Hepatocyte (in vitro differentiated cells): ENCODE measurements at regions not wholly inside any gene's neighbourhood (a gene's known extent, or its start where the extent isn't known, plus 50 kb on each side); places are given as distances from the start of the nearest gene placed in this dataset.

Experiments
- DNase-seq: peaks from one replicate; pipeline ENCODE4 v3.0.0-alpha.2; 2016; ENCODE audit warnings: low spot score
- H2AFZ ChIP-seq: fragments of 200-600 bp; sonication (generic); 2 replicates; pipeline ENCODE4 v1.6.0; 2016; ENCODE audit warnings: antibody characterized with exemption, mild to moderate bottlenecking
- H3K27ac ChIP-seq: fragments of 200-600 bp; sonication (generic); 2 replicates; pipeline ENCODE4 v1.5.1; 2016; ENCODE audit warnings: mild to moderate bottlenecking
- H3K27me3 ChIP-seq: fragments of 200-600 bp; sonication (generic); 2 replicates; pipeline ENCODE4 v1.6.1; 2016
- H3K36me3 ChIP-seq: fragments of 200-600 bp; sonication (generic); replicated peaks from 2 replicates; pipeline ENCODE4 v1.5.1; 2016; ENCODE audit warnings: low read depth; ENCODE audit not compliant: insufficient read depth
- H3K4me1 ChIP-seq: fragments of 200-600 bp; sonication (generic); 2 replicates; pipeline ENCODE4 v1.5.1; 2016; ENCODE audit warnings: mild to moderate bottlenecking, moderate library complexity; ENCODE audit not compliant: insufficient read depth
- H3K4me2 ChIP-seq: fragments of 200-600 bp; sonication (generic); 2 replicates; pipeline ENCODE4 v1.6.0; 2016
- H3K4me3 ChIP-seq: fragments of 200-600 bp; sonication (generic); 2 replicates; pipeline ENCODE4 v1.5.1; 2016; ENCODE audit warnings: mild to moderate bottlenecking
- H3K79me2 ChIP-seq: fragments of 200-600 bp; sonication (generic); 2 replicates; pipeline ENCODE4 v1.6.0; 2017; ENCODE audit warnings: mild to moderate bottlenecking
- H3K9me2 ChIP-seq: fragments of 200-600 bp; sonication (generic); replicated peaks from 2 replicates; pipeline ENCODE4 v1.6.0; 2017; ENCODE audit warnings: mild to moderate bottlenecking; ENCODE audit not compliant: insufficient read depth
- H3K9me3 ChIP-seq: fragments of 200-600 bp; sonication (generic); 2 replicates; pipeline ENCODE4 v1.5.1; 2016; ENCODE audit warnings: low read depth, mild to moderate bottlenecking
- H4K20me1 ChIP-seq: fragments of 200-600 bp; sonication (generic); 2 replicates; pipeline ENCODE4 v1.6.0; 2016; ENCODE audit warnings: mild to moderate bottlenecking; ENCODE audit not compliant: insufficient read depth, poor library complexity, severe bottlenecking
- EZH2 ChIP-seq: fragments of 200-600 bp; sonication (generic); IDR thresholded peaks from 2 replicates; pipeline ENCODE4 v1.6.1; 2016; ENCODE audit warnings: antibody characterized with exemption, mild to moderate bottlenecking, borderline replicate concordance
- EZH2phosphoT487 ChIP-seq: fragments of 200-600 bp; sonication (generic); IDR thresholded peaks from one replicate; pipeline ENCODE4 v1.6.1; 2018; ENCODE audit warnings: antibody characterized with exemption, mild to moderate bottlenecking, low read depth, moderate library complexity; ENCODE audit not compliant: unreplicated experiment, severe bottlenecking
- WGBS: methylation state at CpG from one replicate; pipeline ENCODE4 v1.1.6; 2016; ENCODE audit warnings: low lambda C conversion rate; ENCODE audit errors: missing lambda C conversion rate; 5-methylcytosine and 5-hydroxymethylcytosine counted together
- TF ChIP-seq, protein P1 (sequence below): fragments of 200-600 bp; sonication (generic); IDR thresholded peaks from 2 replicates; pipeline ENCODE4 v1.5.1; 2016; ENCODE audit warnings: antibody characterized with exemption, mild to moderate bottlenecking; ENCODE audit not compliant: poor library complexity

DNA sequence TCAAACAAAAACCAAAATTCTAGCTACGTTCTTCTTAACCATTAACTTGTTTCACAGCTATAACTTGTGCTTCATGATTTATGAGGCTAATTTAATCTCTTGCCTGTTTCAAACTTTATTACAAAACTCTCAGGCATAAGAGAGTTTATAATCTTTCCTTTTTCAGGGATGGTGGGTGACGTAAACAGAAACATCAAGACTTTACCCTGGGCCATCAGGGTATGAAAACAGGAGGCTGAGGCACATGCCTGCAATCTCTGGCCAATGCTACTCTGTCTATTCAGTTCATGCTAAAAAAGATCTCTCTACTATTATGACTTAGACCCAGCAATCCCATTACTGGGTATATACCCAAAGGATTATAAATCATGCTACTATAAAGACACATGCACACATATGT lies 55.9 kb upstream of the VWC2 start:
- no peaks in the 10 kb centered on the region for H3K4me1 ChIP-seq
- no peaks in the 10 kb centered on the region for H3K36me3 ChIP-seq
- no peak overlapping the region for H3K27ac ChIP-seq
- no peak overlapping the region for H3K4me2 ChIP-seq
- no peaks in the 10 kb centered on the region for H3K9me3 ChIP-seq
- no peak overlapping the region for H3K4me3 ChIP-seq
- no peak for TF ChIP-seq EZH2phosphoT487
- TF ChIP-seq, protein P1, sequence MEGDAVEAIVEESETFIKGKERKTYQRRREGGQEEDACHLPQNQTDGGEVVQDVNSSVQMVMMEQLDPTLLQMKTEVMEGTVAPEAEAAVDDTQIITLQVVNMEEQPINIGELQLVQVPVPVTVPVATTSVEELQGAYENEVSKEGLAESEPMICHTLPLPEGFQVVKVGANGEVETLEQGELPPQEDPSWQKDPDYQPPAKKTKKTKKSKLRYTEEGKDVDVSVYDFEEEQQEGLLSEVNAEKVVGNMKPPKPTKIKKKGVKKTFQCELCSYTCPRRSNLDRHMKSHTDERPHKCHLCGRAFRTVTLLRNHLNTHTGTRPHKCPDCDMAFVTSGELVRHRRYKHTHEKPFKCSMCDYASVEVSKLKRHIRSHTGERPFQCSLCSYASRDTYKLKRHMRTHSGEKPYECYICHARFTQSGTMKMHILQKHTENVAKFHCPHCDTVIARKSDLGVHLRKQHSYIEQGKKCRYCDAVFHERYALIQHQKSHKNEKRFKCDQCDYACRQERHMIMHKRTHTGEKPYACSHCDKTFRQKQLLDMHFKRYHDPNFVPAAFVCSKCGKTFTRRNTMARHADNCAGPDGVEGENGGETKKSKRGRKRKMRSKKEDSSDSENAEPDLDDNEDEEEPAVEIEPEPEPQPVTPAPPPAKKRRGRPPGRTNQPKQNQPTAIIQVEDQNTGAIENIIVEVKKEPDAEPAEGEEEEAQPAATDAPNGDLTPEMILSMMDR, result no peak
- no peak for TF ChIP-seq EZH2
- no peaks in the 10 kb centered on the region for H3K27me3 ChIP-seq
- WGBS, result 85% methylated on average over 2 of the region's 2 CpGs
- H2AFZ ChIP-seq, result no peak overlapping the region
- no peaks in the 10 kb centered on the region for H3K79me2 ChIP-seq
- DNase-seq, result no peak
- H3K9me2 ChIP-seq, result no peaks in the 10 kb centered on the region
- no peaks in the 10 kb centered on the region for H4K20me1 ChIP-seq

DNA sequence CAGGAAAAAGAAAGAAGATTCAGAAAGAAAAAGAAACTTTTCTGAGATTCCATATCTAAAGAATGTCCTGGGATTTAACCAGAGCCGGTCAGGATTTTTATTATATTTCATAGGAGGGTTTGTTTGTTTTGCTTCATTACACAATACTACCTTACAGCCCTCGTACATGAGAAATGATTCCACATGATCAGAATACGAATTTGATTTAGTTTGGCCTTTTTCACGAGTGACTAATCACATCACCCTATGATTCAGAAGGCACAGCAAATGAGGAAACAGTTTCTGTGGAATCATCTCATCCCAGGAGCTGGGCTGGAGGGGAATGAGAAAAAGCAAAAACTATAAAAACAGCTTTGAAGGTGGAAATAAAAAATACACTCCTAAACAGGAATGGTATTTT lies 54.7 kb upstream of the VWC2 start:
- DNase-seq, result no peak

DNA sequence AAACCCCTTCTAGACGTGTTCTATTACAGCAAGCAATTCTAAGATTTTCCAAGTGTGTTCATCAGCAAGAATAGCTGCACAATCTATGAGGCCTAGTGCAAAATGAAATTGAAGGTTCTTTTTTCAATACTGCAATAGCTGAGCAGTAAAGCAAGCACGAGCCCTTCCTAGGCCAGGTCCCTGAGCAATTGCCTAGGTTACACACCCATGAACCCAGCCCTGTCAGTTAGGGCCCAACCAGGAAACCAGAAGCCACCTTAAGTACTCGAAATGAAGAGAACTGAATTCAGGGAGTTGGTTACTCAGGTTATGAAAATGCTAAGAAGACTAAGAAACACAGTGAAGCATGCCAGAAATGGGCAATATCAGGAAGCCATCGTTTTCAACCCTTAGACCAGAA lies 52.0 kb upstream of the VWC2 start:
- Histone ChIP-seq H3K9me2 (no peaks in the 10 kb centered on the region), H3K4me3 (no peak overlapping the region), H3K27me3 (no peaks in the 10 kb centered on the region), H3K9me3 (no peaks in the 10 kb centered on the region), H3K36me3 (no peaks in the 10 kb centered on the region), H4K20me1 (no peaks in the 10 kb centered on the region), H3K79me2 (no peaks in the 10 kb centered on the region), H3K4me1 (no peaks in the 10 kb centered on the region), H3K27ac (no peak overlapping the region), H3K4me2 (no peak overlapping the region), H2AFZ (no peak overlapping the region)
- DNase-seq, result no peak
- 85% methylated on average over 4 of the region's 4 CpGs for WGBS
- TF ChIP-seq EZH2, result no peak
- no peak for TF ChIP-seq EZH2phosphoT487
- TF ChIP-seq, protein P1, result no peak

More for the DNA sequence above, 54.7 kb upstream of the VWC2 start:
- no peaks in the 10 kb centered on the region for H3K79me2 ChIP-seq
- no peaks in the 10 kb centered on the region for H3K9me2 ChIP-seq
- TF ChIP-seq, protein P1, result no peak
- TF ChIP-seq EZH2phosphoT487 (no peak), EZH2 (no peak)
- no peak overlapping the region for H2AFZ ChIP-seq
- WGBS, result 64% methylated on average over 4 of the region's 4 CpGs
- no peaks in the 10 kb centered on the region for H3K4me1 ChIP-seq
- no peaks in the 10 kb centered on the region for H3K9me3 ChIP-seq
- no peak overlapping the region for H3K4me2 ChIP-seq
- no peaks in the 10 kb centered on the region for H3K27me3 ChIP-seq
- H3K36me3 ChIP-seq, result no peaks in the 10 kb centered on the region
- no peak overlapping the region for H3K27ac ChIP-seq
- H4K20me1 ChIP-seq, result no peaks in the 10 kb centered on the region
- no peak overlapping the region for H3K4me3 ChIP-seq
